Gastrocnemius medialis (tissue), 4 donors: ENCODE measurements at regions not wholly inside any gene's neighbourhood (a gene's known extent, or its start where the extent isn't known, plus 50 kb on each side); places are given as distances from the start of the nearest gene placed in this dataset.

Source experiments
- ATAC-seq, 2 donors: fragments of 150-250 bp; one replicate each; pipeline ENCODE4 v1.9.1; 2016
- DNase-seq, 2 donors: peaks; one replicate each; pipeline ENCODE4 v3.0.0-alpha.2; 2019
- H3K27ac ChIP-seq, 4 donors: fragments of 200-600 bp; sonication (generic); 1 replicate in 1 of 4; 2 replicates in 3 of 4; pipeline ENCODE4 v1.5.1; 2016 to 2018; ENCODE audit warnings: mild to moderate bottlenecking in 2 of 4, moderate library complexity in 1 of 4
- H3K27me3 ChIP-seq, 3 donors: fragments of 200-600 bp; sonication (generic) in 2 of 3; 1 replicate in 1 of 3; 2 replicates in 2 of 3; pipeline versions ENCODE4 v1.5.1 to v1.6.0; 2016 to 2019; ENCODE audit warnings: mild to moderate bottlenecking in 1 of 3, moderate library complexity in 1 of 3
- H3K36me3 ChIP-seq, 2 donors: fragments of 200-600 bp; sonication (generic) in 1 of 2; one replicate each; pipeline ENCODE4 v1.5.1; 2017 to 2018
- H3K4me1 ChIP-seq, 2 donors: fragments of 200-600 bp; sonication (generic) in 1 of 2; one replicate each; pipeline ENCODE4 v1.5.1; 2016 to 2017; ENCODE audit warnings: mild to moderate bottlenecking in 2 of 2
- H3K4me3 ChIP-seq, 4 donors: fragments of 200-600 bp; sonication (generic) in 3 of 4; 1 replicate in 1 of 4; 2 replicates in 3 of 4; pipeline ENCODE4 v1.5.1; 2016 to 2019; ENCODE audit warnings: mild to moderate bottlenecking in 2 of 4
- H3K9me3 ChIP-seq, 3 donors: fragments of 200-600 bp; sonication (generic) in 2 of 3; 1 replicate in 1 of 3; 2 replicates in 2 of 3; pipeline ENCODE4 v1.5.1; 2016 to 2019
- POLR2A ChIP-seq, 2 donors: fragments of 450-650 bp; IDR thresholded peaks; one replicate each; pipeline ENCODE4 v1.6.1; 2017; ENCODE audit warnings: antibody characterized with exemption in 2 of 2, mild to moderate bottlenecking in 2 of 2, moderate library complexity in 2 of 2
- in situ Hi-C, 4 donors: fragments of 200-750 bp; cut with MboI; loops; one replicate each; pipeline versions ENCODE4 v1.15.0 to v1.8.0; 2017; ENCODE audit warnings: low sequenced_read_pairs in 4 of 4
- intact Hi-C: fragments of 100-400 bp; cut with DNase I; formaldehyde crosslinking; loops from one replicate; pipeline ENCODE4 v1.15.1; 2023; ENCODE audit warnings: low total_unique reads
- TF ChIP-seq, protein P1 (sequence below), 5 experiments: fragments of 450-650 bp in 3 of 5; fragments of 200-600 bp in 2 of 5; sonication (generic) in 2 of 5; IDR thresholded peaks in 4 of 5; conservative IDR thresholded peaks in 1 of 5; 1 replicate in 4 of 5; 2 replicates in 1 of 5; pipeline ENCODE4 v1.5.1; 2016 to 2019; ENCODE audit warnings: antibody characterized with exemption in 5 of 5, mild to moderate bottlenecking in 3 of 5, moderate library complexity in 3 of 5

- Histone ChIP-seq H3K36me3 (no peaks in the 10 kb centered on the region), H3K27me3 (no peaks in the 10 kb centered on the region), H3K27ac (no peak overlapping the region), H3K4me3 (no peak overlapping the region), H3K9me3 (no peaks in the 10 kb centered on the region), H3K4me1 (no peaks in the 10 kb centered on the region)
- DNase-seq (no peak), ATAC-seq (no peak)
- TF ChIP-seq, protein P1, sequence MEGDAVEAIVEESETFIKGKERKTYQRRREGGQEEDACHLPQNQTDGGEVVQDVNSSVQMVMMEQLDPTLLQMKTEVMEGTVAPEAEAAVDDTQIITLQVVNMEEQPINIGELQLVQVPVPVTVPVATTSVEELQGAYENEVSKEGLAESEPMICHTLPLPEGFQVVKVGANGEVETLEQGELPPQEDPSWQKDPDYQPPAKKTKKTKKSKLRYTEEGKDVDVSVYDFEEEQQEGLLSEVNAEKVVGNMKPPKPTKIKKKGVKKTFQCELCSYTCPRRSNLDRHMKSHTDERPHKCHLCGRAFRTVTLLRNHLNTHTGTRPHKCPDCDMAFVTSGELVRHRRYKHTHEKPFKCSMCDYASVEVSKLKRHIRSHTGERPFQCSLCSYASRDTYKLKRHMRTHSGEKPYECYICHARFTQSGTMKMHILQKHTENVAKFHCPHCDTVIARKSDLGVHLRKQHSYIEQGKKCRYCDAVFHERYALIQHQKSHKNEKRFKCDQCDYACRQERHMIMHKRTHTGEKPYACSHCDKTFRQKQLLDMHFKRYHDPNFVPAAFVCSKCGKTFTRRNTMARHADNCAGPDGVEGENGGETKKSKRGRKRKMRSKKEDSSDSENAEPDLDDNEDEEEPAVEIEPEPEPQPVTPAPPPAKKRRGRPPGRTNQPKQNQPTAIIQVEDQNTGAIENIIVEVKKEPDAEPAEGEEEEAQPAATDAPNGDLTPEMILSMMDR (IDR thresholded peaks at IDR 0.05 in 4 of 5, conservative IDR thresholded peaks at IDR 0.05 in 1 of 5): no peak
- no peak for TF ChIP-seq POLR2A (IDR thresholded peaks at IDR 0.05)
- intact Hi-C loops: no loop called here
- in situ Hi-C loops: no loop called here
Measured at GRCh38 chrY:9226409-9226808, 110.9 kb upstream of the TSPY4 start.

- no peaks in the 10 kb centered on the region for H3K9me3 ChIP-seq
- TF ChIP-seq, protein P1 (IDR thresholded peaks at IDR 0.05 in 4 of 5, conservative IDR thresholded peaks at IDR 0.05 in 1 of 5): no peak
- no peak for TF ChIP-seq POLR2A (IDR thresholded peaks at IDR 0.05)
- H3K36me3 ChIP-seq: no peaks in the 10 kb centered on the region
- no peak for ATAC-seq
- intact Hi-C loops (no loop called here), in situ Hi-C loops (no loop called here)
- H3K27ac ChIP-seq: no peak overlapping the region
- DNase-seq: no peak
- H3K4me3 ChIP-seq: no peak overlapping the region
- no peaks in the 10 kb centered on the region for H3K4me1 ChIP-seq
- no peaks in the 10 kb centered on the region for H3K27me3 ChIP-seq
Measured at GRCh38 chrY:9257255-9257654, 80.0 kb upstream of the TSPY4 start.

GRCh38 chrY:9257725-9258124 lies 79.5 kb upstream of the TSPY4 start:
- no peaks in the 10 kb centered on the region for H3K36me3 ChIP-seq
- in situ Hi-C loops: no loop called here
- no peaks in the 10 kb centered on the region for H3K9me3 ChIP-seq
- no peak for ATAC-seq
- intact Hi-C loops: no loop called here
- no peak for DNase-seq
- no peaks in the 10 kb centered on the region for H3K4me1 ChIP-seq
- no peak overlapping the region for H3K27ac ChIP-seq
- H3K27me3 ChIP-seq: no peaks in the 10 kb centered on the region
- no peak for TF ChIP-seq POLR2A (IDR thresholded peaks at IDR 0.05)
- TF ChIP-seq, protein P1 (IDR thresholded peaks at IDR 0.05 in 4 of 5, conservative IDR thresholded peaks at IDR 0.05 in 1 of 5): no peak
- H3K4me3 ChIP-seq: no peak overlapping the region

GRCh38 chrY:9259368-9259767 lies 77.9 kb upstream of the TSPY4 start:
- intact Hi-C loops (no loop called here), in situ Hi-C loops (no loop called here)
- H3K27ac ChIP-seq: no peak overlapping the region
- no peak for DNase-seq
- no peaks in the 10 kb centered on the region for H3K4me1 ChIP-seq
- TF ChIP-seq, protein P1 (IDR thresholded peaks at IDR 0.05 in 4 of 5, conservative IDR thresholded peaks at IDR 0.05 in 1 of 5): no peak
- no peak for TF ChIP-seq POLR2A (IDR thresholded peaks at IDR 0.05)
- H3K36me3 ChIP-seq: no peaks in the 10 kb centered on the region
- no peak overlapping the region for H3K4me3 ChIP-seq
- H3K9me3 ChIP-seq: no peaks in the 10 kb centered on the region
- ATAC-seq: no peak
- no peaks in the 10 kb centered on the region for H3K27me3 ChIP-seq

DNA sequence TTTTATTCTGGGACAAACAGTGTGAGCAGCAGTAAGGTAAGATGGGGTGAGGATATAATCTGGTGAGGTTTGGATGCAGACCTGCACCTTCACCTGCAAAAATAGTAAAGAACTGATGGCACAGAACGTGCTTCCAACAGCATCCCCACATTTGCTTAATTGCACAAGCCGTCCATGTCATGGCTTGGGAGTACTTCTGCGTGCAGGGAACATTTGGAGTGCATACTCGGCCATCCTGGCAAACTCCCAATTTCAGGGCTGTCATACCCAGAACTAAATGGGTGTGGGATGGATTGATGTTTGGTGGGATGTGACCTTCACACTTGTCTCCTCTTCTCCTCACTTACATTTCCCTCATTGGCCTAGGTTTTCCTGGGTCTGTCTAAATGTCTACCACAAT lies 76.8 kb upstream of the TSPY4 start:
- no peaks in the 10 kb centered on the region for H3K36me3 ChIP-seq
- in situ Hi-C loops (no loop called here), intact Hi-C loops (no loop called here)
- no peaks in the 10 kb centered on the region for H3K9me3 ChIP-seq
- H3K27me3 ChIP-seq: no peaks in the 10 kb centered on the region
- no peak overlapping the region for H3K27ac ChIP-seq
- no peaks in the 10 kb centered on the region for H3K4me1 ChIP-seq
- TF ChIP-seq, protein P1 (IDR thresholded peaks at IDR 0.05 in 4 of 5, conservative IDR thresholded peaks at IDR 0.05 in 1 of 5): no peak
- no peak for TF ChIP-seq POLR2A (IDR thresholded peaks at IDR 0.05)
- ATAC-seq (no peak), DNase-seq (no peak)
- no peak overlapping the region for H3K4me3 ChIP-seq
